HepG2 (cell line): ENCODE measurements at regions not wholly inside any gene's neighbourhood (a gene's known extent, or its start where the extent isn't known, plus 50 kb on each side); places are given as distances from the start of the nearest gene placed in this dataset.

Experiments used
- ATAC-seq: fragments of 200-7000 bp; cut with Tn5 transposase; 3 replicates; pipeline ENCODE4 v1.9.1; 2020; ENCODE audit warnings: mild to moderate bottlenecking, moderate library complexity
- BruUV-seq: library from RNA; stranded (reverse); fragments of 400-500 nt; replicated peaks from 2 replicates; lab custom pipeline; 2021; lab: Mats Ljungman, UMichigan
- CTCF ChIA-PET: fragments of 300-600 bp; formaldehyde crosslinking; extraction: SDS; loops from one replicate; lab custom pipeline; 2021; ENCODE audit warnings: low total read pairs, inconsistent platforms, low intra/inter-chr PET ratio; lab: Yijun Ruan, JAX
- POLR2A ChIA-PET: fragments of 350-600 bp; sonication (Branson Sonifier 250); formaldehyde crosslinking; loops from one replicate; lab custom pipeline; 2020; ENCODE audit warnings: antibody characterized with exemption, inconsistent platforms; lab: Yijun Ruan, JAX
- DNase-seq: peaks from one replicate; pipeline ENCODE4 v3.0.0-alpha.2; 2015; ENCODE audit warnings: low spot score
- FAIRE-seq: peaks from 3 replicates; lab custom pipeline; 2011; peaks lifted over from hg19 to GRCh38; lab: Jason Lieb, UNC
- H2AFZ ChIP-seq: one replicate; pipeline ENCODE4 v1.6.1; 2011; ENCODE audit warnings: low read length, inconsistent platforms
- H3K27ac ChIP-seq: fragments of 300-600 bp; 3 replicates; pipeline ENCODE4 v1.8.0; 2011; ENCODE audit warnings: mixed run types, mild to moderate bottlenecking, mixed read lengths, low read length, inconsistent platforms; ENCODE audit not compliant: insufficient read depth; ENCODE audit errors: extremely low read length
- H3K27me3 ChIP-seq, 2 experiments: fragments of 200-600 bp in 1 of 2; 2 replicates in 1 of 2; 3 replicates in 1 of 2; pipeline versions ENCODE4 v1.6.0 to v1.8.0; 2011; ENCODE audit warnings: low read length in 2 of 2, mild to moderate bottlenecking in 2 of 2, moderate library complexity in 2 of 2, inconsistent platforms in 1 of 2; ENCODE audit not compliant: insufficient read depth in 2 of 2, control insufficient read depth in 1 of 2
- H3K36me3 ChIP-seq, 2 experiments: fragments of 200-600 bp in 1 of 2; replicated peaks in 1 of 2; 2 replicates in 1 of 2; 3 replicates in 1 of 2; pipeline versions ENCODE4 v1.5.1 to v1.8.0; 2011; ENCODE audit warnings: low read length in 2 of 2, inconsistent platforms in 1 of 2; ENCODE audit not compliant: insufficient read depth in 2 of 2, control insufficient read depth in 1 of 2
- H3K4me1 ChIP-seq: 2 replicates; pipeline ENCODE4 v1.5.1; 2012; ENCODE audit warnings: low read length, inconsistent platforms; ENCODE audit not compliant: insufficient read depth
- H3K4me2 ChIP-seq: 2 replicates; pipeline ENCODE4 v1.6.0; 2011; ENCODE audit warnings: low read depth, low read length, inconsistent platforms
- H3K4me3 ChIP-seq, 3 experiments: fragments of 200-600 bp in 1 of 3; sonication (generic), shearing (Covaris generic) in 1 of 3; replicated peaks in 1 of 3; 2 replicates each; pipeline ENCODE4 v1.5.1; 2011 to 2016; ENCODE audit warnings: low read length in 3 of 3, inconsistent platforms in 2 of 3, low read depth in 2 of 3, mild to moderate bottlenecking in 2 of 3, control low read depth in 1 of 3, mixed read lengths in 1 of 3; ENCODE audit not compliant: insufficient read depth in 1 of 3
- H3K79me2 ChIP-seq: one replicate; pipeline ENCODE4 v1.6.1; 2011; ENCODE audit warnings: low read length, inconsistent platforms; ENCODE audit not compliant: insufficient read depth
- H3K9ac ChIP-seq: 2 replicates; pipeline ENCODE4 v1.6.0; 2011; ENCODE audit warnings: mild to moderate bottlenecking, low read depth, low read length, inconsistent platforms; ENCODE audit not compliant: insufficient read depth
- H3K9me3 ChIP-seq: 2 replicates; pipeline ENCODE4 v1.5.1; 2012; ENCODE audit warnings: mild to moderate bottlenecking, low read length
- H4K20me1 ChIP-seq: 2 replicates; pipeline ENCODE4 v1.6.0; 2011; ENCODE audit warnings: inconsistent platforms, mild to moderate bottlenecking, low read length, moderate library complexity; ENCODE audit not compliant: insufficient read depth
- HIC2 ChIP-seq: sonication (generic); formaldehyde crosslinking; IDR thresholded peaks from 2 replicates; pipeline ENCODE4 v1.9.0; 2022; ENCODE audit warnings: low read depth, missing genetic modification reagents
- HNF4G ChIP-seq, 2 experiments: sonication (generic) in 1 of 2; formaldehyde crosslinking in 1 of 2; IDR thresholded peaks; 2 replicates each; pipeline versions ENCODE4 v1.4.0 to v1.6.1; 2011 to 2020; ENCODE audit warnings: borderline replicate concordance in 2 of 2, low read depth in 2 of 2, mild to moderate bottlenecking in 2 of 2, low read length in 1 of 2, missing genetic modification reagents in 1 of 2, moderate library complexity in 1 of 2
- NFE2 ChIP-seq: sonication (generic); formaldehyde crosslinking; IDR thresholded peaks from 2 replicates; pipeline ENCODE4 v1.4.0; 2020; ENCODE audit warnings: missing genetic modification reagents
- NFE2L2 ChIP-seq: fragments of 150-350 bp; IDR thresholded peaks from 2 replicates; pipeline ENCODE4 v1.6.1; 2014; ENCODE audit warnings: low read length
- TCF12 ChIP-seq, 2 experiments: fragments of 450-650 bp in 1 of 2; sonication (generic) in 1 of 2; formaldehyde crosslinking in 1 of 2; IDR thresholded peaks; 2 replicates each; pipeline versions ENCODE4 v1.6.1 to v1.8.0; 2017 to 2022; ENCODE audit warnings: antibody characterized with exemption in 1 of 2, mild to moderate bottlenecking in 1 of 2, missing genetic modification reagents in 1 of 2, moderate library complexity in 1 of 2
- XBP1 ChIP-seq: sonication (generic); formaldehyde crosslinking; IDR thresholded peaks from 2 replicates; pipeline ENCODE4 v1.5.0; 2020; ENCODE audit warnings: missing genetic modification reagents
- WGBS: methylation state at CpG from one replicate; pipeline ENCODE4 v1.1.6; 2017; ENCODE audit warnings: low lambda C conversion rate; 5-methylcytosine and 5-hydroxymethylcytosine counted together
- in situ Hi-C: cut with HindIII; loops from 2 replicates; pipeline ENCODE4 v1.10.0; 2017; ENCODE audit warnings: low pct_unique_long_range_greater_than_20kb; ENCODE audit not compliant: extremely low pct_ligation_motif_present
- intact Hi-C: fragments of 100-400 bp; cut with micrococcal nuclease; formaldehyde crosslinking; loops from one replicate; pipeline ENCODE4 v1.10.0; 2022; ENCODE audit not compliant: unreplicated experiment
- TF ChIP-seq, protein P1 (sequence below): sonication (generic); formaldehyde crosslinking; IDR thresholded peaks from 2 replicates; pipeline ENCODE4 v1.5.0; 2020; ENCODE audit warnings: mild to moderate bottlenecking, low read depth, missing genetic modification reagents, borderline replicate concordance
- TF ChIP-seq, protein P2 (sequence below): sonication (generic); formaldehyde crosslinking; IDR thresholded peaks from 2 replicates; pipeline ENCODE4 v1.8.0; 2023; ENCODE audit warnings: mild to moderate bottlenecking, missing genetic modification reagents

- Histone ChIP-seq H3K36me3 (no peaks in the 10 kb centered on the region), H3K27me3 (no peaks in the 10 kb centered on the region; a peak in 1 of 5 replicates)
- intact Hi-C loops = no loop called here
- TF ChIP-seq NFE2 (CRISPR knock-in tag) (no peak), TCF12 (IDR thresholded peaks at IDR 0.05) (no peak), TCF12 (CRISPR knock-in tag; IDR thresholded peaks at IDR 0.05) (no peak), HIC2 (CRISPR knock-in tag) (no peak), HNF4G (IDR thresholded peaks at IDR 0.05; ENCODE audit: borderline replicate concordance, low read depth, low read length) (no peak), HNF4G (CRISPR knock-in tag; IDR thresholded peaks at IDR 0.05; ENCODE audit: borderline replicate concordance, low read depth) (no peak)
- TF ChIP-seq, protein P1, sequence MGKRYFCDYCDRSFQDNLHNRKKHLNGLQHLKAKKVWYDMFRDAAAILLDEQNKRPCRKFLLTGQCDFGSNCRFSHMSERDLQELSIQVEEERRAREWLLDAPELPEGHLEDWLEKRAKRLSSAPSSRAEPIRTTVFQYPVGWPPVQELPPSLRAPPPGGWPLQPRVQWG (CRISPR knock-in tag) = no peak
- TF ChIP-seq, all 625 proteins: peak for 0
- 0% methylated on average over 1 of the region's 1 CpG for WGBS
- in situ Hi-C loops = no loop called here
- Histone ChIP-seq H3K4me3 (no peak overlapping the region), H3K4me1 (no peaks in the 10 kb centered on the region), H3K79me2 (no peaks in the 10 kb centered on the region), H3K9ac (no peak overlapping the region), H4K20me1 (no peaks in the 10 kb centered on the region), H3K9me3 (no peaks in the 10 kb centered on the region), H3K4me2 (no peak overlapping the region), H2AFZ (no peak overlapping the region), H3K27ac (no peak overlapping the region)
- ChIA-PET POLR2A (no interaction called here), CTCF (no interaction called here)
- no TSS peak for BruUV-seq
- FAIRE-seq (no peak), DNase-seq (no peak), ATAC-seq (no peak)
Measured at GRCh38 chr11:110979696-110980095, 265.8 kb upstream of the POU2AF2 start.

DNA sequence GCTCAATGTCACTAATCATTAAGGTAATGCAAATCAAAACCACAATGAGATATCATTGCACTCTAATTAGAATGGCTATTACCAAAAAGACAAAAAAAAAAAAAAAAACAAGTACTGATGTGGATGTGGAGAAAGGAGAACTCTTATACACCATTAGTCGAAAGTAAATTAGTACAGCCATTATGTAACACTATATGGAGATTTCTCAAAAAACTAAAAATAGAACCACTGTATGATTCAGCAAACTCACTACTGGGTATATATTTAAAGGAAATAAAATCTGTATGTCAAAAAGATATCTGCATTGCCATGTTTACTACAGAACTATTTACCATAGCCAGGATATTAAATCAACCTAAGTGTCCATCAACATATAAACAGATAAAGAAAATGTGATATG, 265.4 kb upstream of the ARHGAP20 start:
- ATAC-seq = no peak
- POLR2A ChIA-PET = no interaction called here
- WGBS = 0% methylated on average over 1 of the region's 1 CpG
- TF ChIP-seq NFE2L2 (no peak), XBP1 (CRISPR knock-in tag) (no peak)
- TF ChIP-seq, protein P2, sequence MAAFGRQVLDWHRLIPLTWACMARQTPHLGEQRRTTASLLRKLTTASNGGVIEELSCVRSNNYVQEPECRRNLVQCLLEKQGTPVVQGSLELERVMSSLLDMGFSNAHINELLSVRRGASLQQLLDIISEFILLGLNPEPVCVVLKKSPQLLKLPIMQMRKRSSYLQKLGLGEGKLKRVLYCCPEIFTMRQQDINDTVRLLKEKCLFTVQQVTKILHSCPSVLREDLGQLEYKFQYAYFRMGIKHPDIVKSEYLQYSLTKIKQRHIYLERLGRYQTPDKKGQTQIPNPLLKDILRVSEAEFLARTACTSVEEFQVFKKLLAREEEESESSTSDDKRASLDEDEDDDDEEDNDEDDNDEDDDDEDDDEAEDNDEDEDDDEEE (CRISPR knock-in tag) = no peak

More for the DNA sequence above, 265.4 kb upstream of the ARHGAP20 start:
- Histone ChIP-seq H3K4me1 (no peaks in the 10 kb centered on the region), H3K27ac (no peak overlapping the region), H3K36me3 (no peaks in the 10 kb centered on the region), H3K79me2 (no peaks in the 10 kb centered on the region), H3K27me3 (no peaks in the 10 kb centered on the region; a peak in 1 of 5 replicates), H3K9me3 (no peaks in the 10 kb centered on the region), H3K4me3 (no peak overlapping the region), H4K20me1 (no peaks in the 10 kb centered on the region), H3K9ac (no peak overlapping the region), H2AFZ (no peak overlapping the region), H3K4me2 (no peak overlapping the region)
- BruUV-seq = no TSS peak
- FAIRE-seq (no peak), DNase-seq (no peak)
- CTCF ChIA-PET = no interaction called here
- intact Hi-C loops (no loop called here), in situ Hi-C loops (no loop called here)
